ENCODE measurements at regions not wholly inside any gene's neighbourhood (a gene's known extent, or its start where the extent isn't known, plus 50 kb on each side); places are given as distances from the start of the nearest gene placed in this dataset.
A peak's percentile ranks its signal among the peaks of the same experiment; 100 is the strongest.

DNA sequence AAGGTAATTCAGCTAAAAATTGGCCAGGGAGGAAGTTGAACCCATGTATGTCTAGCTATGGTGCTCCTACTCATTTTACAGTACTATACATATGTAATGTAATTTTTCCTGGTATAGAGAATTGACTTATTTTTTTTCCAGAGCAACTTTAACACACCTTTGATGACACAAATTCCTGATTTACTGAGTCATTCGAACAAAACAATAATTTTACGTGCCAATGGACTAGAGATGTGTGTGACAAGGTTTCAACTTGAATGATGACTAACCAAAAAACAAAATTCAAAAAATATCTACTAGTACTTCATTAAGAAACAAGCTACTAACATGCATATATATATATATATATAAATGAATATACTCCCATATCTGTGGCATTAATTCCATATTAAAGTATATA lies 180.5 kb downstream of the KITLG start:
- H3K36me3 ChIP-seq (ENCODE audit: insufficient read depth, low read length, poor library complexity, severe bottlenecking) = no peaks in the 10 kb centered on the region
- POLR2A ChIA-PET (ENCODE audit: low non-redundant PET) = no interaction called here

DNA sequence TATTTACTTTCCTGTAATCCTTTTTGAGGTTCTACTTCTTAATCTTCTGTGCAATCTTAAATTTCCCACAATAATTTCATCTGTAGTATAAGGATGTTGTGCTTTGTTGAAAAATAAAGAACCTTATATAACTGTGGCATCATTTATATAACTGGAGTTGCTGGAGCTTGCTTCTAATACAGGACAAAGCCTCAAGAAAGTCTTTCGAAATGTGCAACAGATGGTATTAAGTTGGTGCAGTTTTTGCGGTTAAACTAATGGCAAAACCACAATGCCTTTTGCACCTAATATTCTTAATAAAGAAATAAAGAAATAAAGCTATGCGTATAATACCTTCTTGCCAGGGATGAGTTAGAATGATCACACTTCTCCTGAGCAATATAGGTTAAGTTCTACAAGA lies 180.0 kb downstream of the KITLG start:
- POLR2A ChIA-PET (ENCODE audit: low non-redundant PET) = no interaction called here
- Histone ChIP-seq H3K9me3 (ENCODE audit: low read depth, low read length, poor library complexity, severe bottlenecking) (no peaks in the 10 kb centered on the region), H3K27ac (ENCODE audit: low read depth, low read length, poor library complexity, severe bottlenecking) (no peak overlapping the region), H3K4me1 (ENCODE audit: insufficient read depth, low read length, poor library complexity, severe bottlenecking) (no peaks in the 10 kb centered on the region), H3K27me3 (replicated peaks; ENCODE audit: insufficient read depth, low read depth, low read length, poor library complexity) (no peaks in the 10 kb centered on the region), H3K36me3 (ENCODE audit: insufficient read depth, low read length, poor library complexity, severe bottlenecking) (no peaks in the 10 kb centered on the region), H3K4me3 (ENCODE audit: low read depth, low read length, poor library complexity, severe bottlenecking) (no peak overlapping the region)
- CTCF ChIA-PET = no interaction called here
- BruUV-seq (replicated peaks) = no TSS peak
- intact Hi-C loops (cut with micrococcal nuclease; ENCODE audit: unreplicated experiment) = no loop called here
- TF ChIP-seq, protein P1, sequence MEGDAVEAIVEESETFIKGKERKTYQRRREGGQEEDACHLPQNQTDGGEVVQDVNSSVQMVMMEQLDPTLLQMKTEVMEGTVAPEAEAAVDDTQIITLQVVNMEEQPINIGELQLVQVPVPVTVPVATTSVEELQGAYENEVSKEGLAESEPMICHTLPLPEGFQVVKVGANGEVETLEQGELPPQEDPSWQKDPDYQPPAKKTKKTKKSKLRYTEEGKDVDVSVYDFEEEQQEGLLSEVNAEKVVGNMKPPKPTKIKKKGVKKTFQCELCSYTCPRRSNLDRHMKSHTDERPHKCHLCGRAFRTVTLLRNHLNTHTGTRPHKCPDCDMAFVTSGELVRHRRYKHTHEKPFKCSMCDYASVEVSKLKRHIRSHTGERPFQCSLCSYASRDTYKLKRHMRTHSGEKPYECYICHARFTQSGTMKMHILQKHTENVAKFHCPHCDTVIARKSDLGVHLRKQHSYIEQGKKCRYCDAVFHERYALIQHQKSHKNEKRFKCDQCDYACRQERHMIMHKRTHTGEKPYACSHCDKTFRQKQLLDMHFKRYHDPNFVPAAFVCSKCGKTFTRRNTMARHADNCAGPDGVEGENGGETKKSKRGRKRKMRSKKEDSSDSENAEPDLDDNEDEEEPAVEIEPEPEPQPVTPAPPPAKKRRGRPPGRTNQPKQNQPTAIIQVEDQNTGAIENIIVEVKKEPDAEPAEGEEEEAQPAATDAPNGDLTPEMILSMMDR (conservative IDR thresholded peaks at IDR 0.05; ENCODE audit: low read depth, low read length) = no peak
- no peak for TF ChIP-seq EZH2 (IDR thresholded peaks at IDR 0.05; ENCODE audit: borderline replicate concordance, low read depth, low read length, poor library complexity, severe bottlenecking)
- DNase-seq (ENCODE audit: low spot score) = no peak

More for the DNA sequence above, 180.5 kb downstream of the KITLG start:
- CTCF ChIA-PET = no interaction called here
- Histone ChIP-seq H3K27ac (ENCODE audit: low read depth, low read length, poor library complexity, severe bottlenecking) (no peak overlapping the region), H3K4me1 (ENCODE audit: insufficient read depth, low read length, poor library complexity, severe bottlenecking) (no peaks in the 10 kb centered on the region), H3K9me3 (ENCODE audit: low read depth, low read length, poor library complexity, severe bottlenecking) (no peaks in the 10 kb centered on the region), H3K4me3 (ENCODE audit: low read depth, low read length, poor library complexity, severe bottlenecking) (no peak overlapping the region), H3K27me3 (replicated peaks; ENCODE audit: insufficient read depth, low read depth, low read length, poor library complexity) (no peaks in the 10 kb centered on the region)
- TF ChIP-seq EZH2 (IDR thresholded peaks at IDR 0.05; ENCODE audit: borderline replicate concordance, low read depth, low read length, poor library complexity, severe bottlenecking) = no peak
- TF ChIP-seq, protein P1 (conservative IDR thresholded peaks at IDR 0.05; ENCODE audit: low read depth, low read length) = no peak
- intact Hi-C loops (cut with micrococcal nuclease; ENCODE audit: unreplicated experiment) = loop anchor here (10.0 kb wide), 1 partner anchor 575 kb away; no protein-coding TSS in a partner anchor
- DNase-seq (ENCODE audit: low spot score) = no peak
- no TSS peak for BruUV-seq (replicated peaks)

DNA sequence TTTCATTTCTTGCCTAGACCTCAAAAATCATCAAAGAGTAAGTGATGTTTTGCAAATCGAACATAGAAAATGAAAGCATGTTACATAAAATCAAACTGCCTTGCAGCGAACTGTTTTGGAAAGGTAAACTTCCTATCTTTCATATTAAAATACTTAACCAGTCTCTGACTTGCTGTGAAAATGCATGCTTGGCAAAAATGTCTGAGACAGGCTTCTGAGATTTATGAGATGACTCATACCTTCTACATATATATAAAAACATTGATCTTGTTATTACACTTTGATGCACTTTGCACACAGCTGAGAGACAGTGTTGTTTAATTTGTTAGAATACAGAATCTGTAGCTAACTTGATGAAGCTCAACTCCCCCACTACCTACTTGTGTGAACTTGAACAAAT lies 179.1 kb downstream of the KITLG start:
- ChIA-PET CTCF (no interaction called here), POLR2A (ENCODE audit: low non-redundant PET) (no interaction called here)

More for the DNA sequence above, 179.1 kb downstream of the KITLG start:
- Histone ChIP-seq H3K4me3 (ENCODE audit: low read depth, low read length, poor library complexity, severe bottlenecking) (no peak overlapping the region), H3K9me3 (ENCODE audit: low read depth, low read length, poor library complexity, severe bottlenecking) (no peaks in the 10 kb centered on the region), H3K4me1 (ENCODE audit: insufficient read depth, low read length, poor library complexity, severe bottlenecking) (no peaks in the 10 kb centered on the region), H3K27ac (ENCODE audit: low read depth, low read length, poor library complexity, severe bottlenecking) (no peak overlapping the region), H3K36me3 (ENCODE audit: insufficient read depth, low read length, poor library complexity, severe bottlenecking) (no peaks in the 10 kb centered on the region), H3K27me3 (replicated peaks; ENCODE audit: insufficient read depth, low read depth, low read length, poor library complexity) (no peaks in the 10 kb centered on the region)
- intact Hi-C loops (cut with micrococcal nuclease; ENCODE audit: unreplicated experiment) = no loop called here
- no peak for TF ChIP-seq EZH2 (IDR thresholded peaks at IDR 0.05; ENCODE audit: borderline replicate concordance, low read depth, low read length, poor library complexity, severe bottlenecking)
- TF ChIP-seq, protein P1 (conservative IDR thresholded peaks at IDR 0.05; ENCODE audit: low read depth, low read length) = no peak
- DNase-seq (ENCODE audit: low spot score) = peak; percentile 10
- no TSS peak for BruUV-seq (replicated peaks)

Data from A673 (cell line).